GM23338 (cell line): ENCODE measurements at regions not wholly inside any gene's neighbourhood (a gene's known extent, or its start where the extent isn't known, plus 50 kb on each side); places are given as distances from the start of the nearest gene placed in this dataset.

Experiments used
- CREB1 ChIP-seq: fragments of 250-450 bp; sonication (Bioruptor Pico); IDR thresholded peaks from 2 replicates; pipeline ENCODE4 v1.5.0; 2020; ENCODE audit warnings: low read depth, mild to moderate bottlenecking, moderate library complexity
- CTCF ChIP-seq, 2 experiments: fragments of 200-600 bp in 1 of 2; sonication (generic) in 1 of 2; conservative IDR thresholded peaks; 2 replicates each; pipeline versions ENCODE4 v1.5.1 to v1.6.1; 2016 to 2017; ENCODE audit warnings: antibody characterized with exemption in 2 of 2, low read depth in 2 of 2, mild to moderate bottlenecking in 2 of 2, moderate library complexity in 1 of 2
- ETS1 ChIP-seq: IDR thresholded peaks from 2 replicates; pipeline ENCODE4 v1.6.1; 2016; ENCODE audit warnings: antibody characterized with exemption
- EZH2 ChIP-seq: fragments of 200-600 bp; sonication (generic); IDR thresholded peaks from one replicate; pipeline ENCODE4 v1.8.0; 2017; ENCODE audit warnings: antibody characterized with exemption, mild to moderate bottlenecking, low read depth; ENCODE audit not compliant: unreplicated experiment
- EZH2phosphoT487 ChIP-seq: fragments of 200-600 bp; sonication (generic); IDR thresholded peaks from one replicate; pipeline ENCODE4 v1.8.1; 2018; ENCODE audit warnings: antibody characterized with exemption; ENCODE audit not compliant: unreplicated experiment
- JUNB ChIP-seq: IDR thresholded peaks from one replicate; pipeline ENCODE4 v1.6.1; 2016; ENCODE audit warnings: antibody characterized with exemption; ENCODE audit not compliant: unreplicated experiment
- NANOG ChIP-seq: IDR thresholded peaks from 2 replicates; pipeline ENCODE4 v1.6.1; 2016; ENCODE audit warnings: antibody characterized with exemption, borderline replicate concordance
- POLR2AphosphoS5 ChIP-seq: IDR thresholded peaks from 2 replicates; pipeline ENCODE4 v1.6.1; 2016; ENCODE audit warnings: antibody characterized with exemption, low read depth
- STAT1 ChIP-seq: IDR thresholded peaks from one replicate; pipeline ENCODE4 v1.6.1; 2016; ENCODE audit warnings: antibody characterized with exemption; ENCODE audit not compliant: unreplicated experiment
- ZNF114 ChIP-seq: fragments of 250-450 bp; sonication (Bioruptor Pico); IDR thresholded peaks from 2 replicates; pipeline ENCODE4 v1.5.0; 2020; ENCODE audit warnings: mild to moderate bottlenecking, moderate library complexity
- ZNF462 ChIP-seq: fragments of 250-450 bp; sonication (Bioruptor Pico); IDR thresholded peaks from 2 replicates; pipeline ENCODE4 v1.5.0; 2020; ENCODE audit warnings: mild to moderate bottlenecking, moderate library complexity

GRCh38 chr15:93882141-93882540 is 349.2 kb upstream of the MCTP2 start (continued):
- TF ChIP-seq ZNF462 (no peak), JUNB (no peak), ZNF114 (no peak), NANOG (no peak), CREB1 (CRISPR knock-in tag) (no peak), EZH2 (no peak), ETS1 (no peak), POLR2AphosphoS5 (no peak), EZH2phosphoT487 (no peak), STAT1 (no peak), CTCF (conservative IDR thresholded peaks at IDR 0.05; ENCODE audit: low read depth in 2 of 2) (no peak)
